GM10266 (cell line): ENCODE measurements at regions not wholly inside any gene's neighbourhood (a gene's known extent, or its start where the extent isn't known, plus 50 kb on each side); places are given as distances from the start of the nearest gene placed in this dataset.
"Not testable (repeated sequence)": the region's sequence is repeated elsewhere in the genome, so short reads cannot be mapped to it uniquely, and the experiment has no call there.

Source experiments
- DNase-seq: peaks from one replicate; pipeline ENCODE4 v3.0.0; 2012; ENCODE audit errors: extremely low spot score
- CTCF ChIP-seq: IDR thresholded peaks from 2 replicates; pipeline ENCODE4 v1.5.1; 2012; ENCODE audit warnings: mild to moderate bottlenecking, low read depth; ENCODE audit not compliant: control insufficient read depth, insufficient read depth; ENCODE audit errors: missing control alignments

GRCh38 chr6:18527836-18528743 is 140.9 kb downstream of the RNF144B start:
- TF ChIP-seq CTCF = no peak
- no peak for DNase-seq

- DNase-seq = no peak
- no peak for TF ChIP-seq CTCF
These were observed 143.1 kb downstream of the RNF144B start for GRCh38 chr6:18530201-18530600.

- TF ChIP-seq CTCF = no peak
- no peak for DNase-seq
These were observed 145.0 kb downstream of the RNF144B start for GRCh38 chr6:18532139-18532538.

- DNase-seq = no peak
- TF ChIP-seq CTCF = no peak
These were observed 146.6 kb downstream of the RNF144B start for GRCh38 chr6:18533793-18534192.

GRCh38 chr6:18536591-18537055 is 149.5 kb downstream of the RNF144B start:
- no peak for DNase-seq
- no peak for TF ChIP-seq CTCF

GRCh38 chr6:18538315-18538714 is 151.2 kb downstream of the RNF144B start:
- no peak for DNase-seq
- TF ChIP-seq CTCF = no peak

- TF ChIP-seq CTCF = no peak
- no peak for DNase-seq
These were observed 155.9 kb downstream of the RNF144B start for GRCh38 chr6:18543051-18543450.

- not testable (repeated sequence) for DNase-seq
These were observed 158.0 kb downstream of the RNF144B start for GRCh38 chr6:18545142-18545541.
